Glutamatergic neuron (in vitro differentiated cells): ENCODE measurements at regions not wholly inside any gene's neighbourhood (a gene's known extent, or its start where the extent isn't known, plus 50 kb on each side); places are given as distances from the start of the nearest gene placed in this dataset.
"Not testable (repeated sequence)": the region's sequence is repeated elsewhere in the genome, so short reads cannot be mapped to it uniquely, and the experiment has no call there.

Experiments used
- DNase-seq: peaks from one replicate; pipeline ENCODE4 v3.0.0; 2022
- H3K27ac Mint-ChIP-seq: one replicate; pipeline ENCODE4 v1.8.0; 2020; ENCODE audit warnings: mild to moderate bottlenecking, mixed read lengths, inconsistent platforms; ENCODE audit not compliant: unreplicated experiment
- H3K27me3 Mint-ChIP-seq: one replicate; pipeline ENCODE4 v1.8.0; 2020; ENCODE audit warnings: mild to moderate bottlenecking, moderate library complexity, mixed read lengths, inconsistent platforms; ENCODE audit not compliant: unreplicated experiment
- H3K36me3 Mint-ChIP-seq: one replicate; pipeline ENCODE4 v1.8.0; 2020; ENCODE audit warnings: mild to moderate bottlenecking, mixed read lengths, inconsistent platforms; ENCODE audit not compliant: unreplicated experiment
- H3K4me1 Mint-ChIP-seq: one replicate; pipeline ENCODE4 v1.8.0; 2020; ENCODE audit warnings: mild to moderate bottlenecking, low read depth, mixed read lengths, inconsistent platforms; ENCODE audit not compliant: unreplicated experiment
- H3K4me3 Mint-ChIP-seq: one replicate; pipeline ENCODE4 v1.8.0; 2020; ENCODE audit warnings: mild to moderate bottlenecking, mixed read lengths, inconsistent platforms; ENCODE audit not compliant: unreplicated experiment
- H3K9me3 Mint-ChIP-seq: one replicate; pipeline ENCODE4 v1.8.0; 2020; ENCODE audit warnings: mild to moderate bottlenecking, moderate library complexity, mixed read lengths, inconsistent platforms; ENCODE audit not compliant: unreplicated experiment
- CTCF ChIP-seq: fragments of 200-600 bp; sonication (generic); IDR thresholded peaks from one replicate; pipeline ENCODE4 v1.5.0; 2021; ENCODE audit not compliant: partially characterized antibody, unreplicated experiment

- no peaks in the 10 kb centered on the region for H3K36me3 Mint-ChIP-seq
- peaks cover 4% of the 10 kb centered on the region for H3K4me1 Mint-ChIP-seq
- TF ChIP-seq CTCF, result no peak
- no peak overlapping the region for H3K4me3 Mint-ChIP-seq
- H3K27ac Mint-ChIP-seq, result no peak overlapping the region
- no peaks in the 10 kb centered on the region for H3K27me3 Mint-ChIP-seq
- no peaks in the 10 kb centered on the region for H3K9me3 Mint-ChIP-seq
- no peak for DNase-seq
Measured at GRCh38 chr14:24701062-24701461, 67.1 kb upstream of the GZMB start.

- Mint-ChIP-seq H3K36me3 (no peaks in the 10 kb centered on the region), H3K9me3 (no peaks in the 10 kb centered on the region), H3K27me3 (no peaks in the 10 kb centered on the region), H3K4me3 (no peak overlapping the region), H3K4me1 (peaks cover 4% of the 10 kb centered on the region), H3K27ac (no peak overlapping the region)
- no peak for TF ChIP-seq CTCF
- DNase-seq, result no peak
Measured at GRCh38 chr14:24700511-24700910, 66.5 kb upstream of the GZMB start.

GRCh38 chr14:24699052-24699451 lies 65.1 kb upstream of the GZMB start:
- Mint-ChIP-seq H3K4me1 (peaks cover 8% of the 10 kb centered on the region), H3K27me3 (no peaks in the 10 kb centered on the region), H3K27ac (no peak overlapping the region), H3K4me3 (no peak overlapping the region), H3K36me3 (no peaks in the 10 kb centered on the region), H3K9me3 (no peaks in the 10 kb centered on the region)
- TF ChIP-seq CTCF, result no peak
- no peak for DNase-seq

- not testable (repeated sequence) for H3K27me3 Mint-ChIP-seq, H3K27ac Mint-ChIP-seq, H3K36me3 Mint-ChIP-seq, H3K9me3 Mint-ChIP-seq, H3K4me3 Mint-ChIP-seq, DNase-seq
- H3K4me1 Mint-ChIP-seq, result peaks cover 16% of the 10 kb centered on the region
Measured at GRCh38 chr14:24696280-24696920, 62.4 kb upstream of the GZMB start.

GRCh38 chr14:24695265-24696241 lies 61.6 kb upstream of the GZMB start:
- H3K27ac Mint-ChIP-seq, result no peak overlapping the region
- H3K36me3 Mint-ChIP-seq, result no peaks in the 10 kb centered on the region
- peaks cover 13% of the 10 kb centered on the region for H3K4me1 Mint-ChIP-seq
- DNase-seq, result no peak
- peaks cover 3% of the 10 kb centered on the region for H3K27me3 Mint-ChIP-seq
- no peaks in the 10 kb centered on the region for H3K9me3 Mint-ChIP-seq
- H3K4me3 Mint-ChIP-seq, result no peak overlapping the region
- TF ChIP-seq CTCF, result no peak
